Small intestine (tissue), 7 donors: ENCODE measurements at regions not wholly inside any gene's neighbourhood (a gene's known extent, or its start where the extent isn't known, plus 50 kb on each side); places are given as distances from the start of the nearest gene placed in this dataset.

Experiments used
- DNase-seq, 2 donors: peaks; one replicate each; pipeline versions ENCODE4 v3.0.0 to v3.0.0-alpha.2; 2013
- FAIRE-seq: peaks from 2 replicates; lab custom pipeline; 2012; peaks lifted over from hg19 to GRCh38; lab: Jason Lieb, UNC
- H3K27ac ChIP-seq, 3 donors: one replicate each; pipeline ENCODE4 v1.5.1; 2013; ENCODE audit warnings: low read length in 2 of 3, mild to moderate bottlenecking in 2 of 3, control low read depth in 1 of 3, inconsistent platforms in 1 of 3, low read depth in 1 of 3, moderate library complexity in 1 of 3
- H3K27me3 ChIP-seq, 3 donors: one replicate each; pipeline ENCODE4 v1.6.1; 2013; ENCODE audit warnings: low read length in 3 of 3, inconsistent platforms in 1 of 3; ENCODE audit not compliant: control insufficient read depth in 3 of 3, insufficient read depth in 3 of 3
- H3K36me3 ChIP-seq, 3 donors: one replicate each; pipeline ENCODE4 v1.6.1; 2013; ENCODE audit warnings: low read length in 3 of 3, inconsistent platforms in 1 of 3, low read depth in 1 of 3, mild to moderate bottlenecking in 1 of 3, moderate library complexity in 1 of 3; ENCODE audit not compliant: control insufficient read depth in 3 of 3, insufficient read depth in 2 of 3
- H3K4me1 ChIP-seq, 3 donors: one replicate each; pipeline ENCODE4 v1.6.1; 2013; ENCODE audit warnings: low read length in 2 of 3, inconsistent platforms in 1 of 3, low read depth in 1 of 3, mild to moderate bottlenecking in 1 of 3, moderate library complexity in 1 of 3; ENCODE audit not compliant: control insufficient read depth in 3 of 3, insufficient read depth in 2 of 3
- H3K4me3 ChIP-seq, 3 donors: one replicate each; pipeline ENCODE4 v1.5.1; 2013; ENCODE audit warnings: low read length in 3 of 3, control low read depth in 1 of 3, inconsistent platforms in 1 of 3, low read depth in 1 of 3, mild to moderate bottlenecking in 1 of 3, moderate library complexity in 1 of 3
- H3K9me3 ChIP-seq, 2 donors: one replicate each; pipeline ENCODE4 v1.6.1; 2013; ENCODE audit warnings: low read depth in 1 of 2, low read length in 1 of 2; ENCODE audit not compliant: control insufficient read depth in 2 of 2, insufficient read depth in 1 of 2
- WGBS, 3 donors: extraction: QIAGEN DNeasy Blood & Tissue Kit; methylation state at CpG; one replicate each; pipeline ENCODE4 v1.1.7; 2013; 5-methylcytosine and 5-hydroxymethylcytosine counted together
- donor health status: healthy with polysubstance abuse.
- donor health status: control.
- donor health status: control.
- donor health status: Bipolar disorder and iron deficiency.
- donor health status: healthy.

GRCh38 chr5:144698484-144698883, 527.8 kb downstream of the KCTD16 start:
- no peak overlapping the region for H3K4me3 ChIP-seq
- FAIRE-seq (no peak), DNase-seq (no peak)
- no peaks in the 10 kb centered on the region for H3K27me3 ChIP-seq
- H3K36me3 ChIP-seq: no peaks in the 10 kb centered on the region
- WGBS, 3 donors: 71 to 83% (median 79%) methylated on average over 2 of the region's 2 CpGs
- H3K4me1 ChIP-seq: no peaks in the 10 kb centered on the region
- no peak overlapping the region for H3K27ac ChIP-seq
- H3K9me3 ChIP-seq: no peaks in the 10 kb centered on the region

GRCh38 chr5:144697847-144698262, 527.2 kb downstream of the KCTD16 start:
- WGBS, 3 donors: 75 to 97% (median 93%) methylated on average over 1 of the region's 1 CpG
- Histone ChIP-seq H3K9me3 (no peaks in the 10 kb centered on the region), H3K4me3 (no peak overlapping the region), H3K27me3 (no peaks in the 10 kb centered on the region), H3K36me3 (no peaks in the 10 kb centered on the region), H3K27ac (no peak overlapping the region), H3K4me1 (no peaks in the 10 kb centered on the region)
- DNase-seq (no peak), FAIRE-seq (no peak)

- Histone ChIP-seq H3K4me3 (no peak overlapping the region), H3K36me3 (no peaks in the 10 kb centered on the region), H3K9me3 (peaks cover 0 to 2% of the 10 kb centered on the region in 2 donors), H3K27me3 (no peaks in the 10 kb centered on the region), H3K4me1 (no peaks in the 10 kb centered on the region), H3K27ac (no peak overlapping the region)
- 47 to 51% (median 49%) methylated on average over 3 of the region's 3 CpGs for WGBS, 3 donors
- DNase-seq (no peak), FAIRE-seq (no peak)
Measured at GRCh38 chr5:144691936-144692335, 521.3 kb downstream of the KCTD16 start.

- DNase-seq (no peak), FAIRE-seq (no peak)
- no peak overlapping the region for H3K27ac ChIP-seq
- H3K4me3 ChIP-seq: no peak overlapping the region
- WGBS, 3 donors: 78 to 82% (median 80%) methylated on average over 1 of the region's 1 CpG
- H3K9me3 ChIP-seq: peaks cover 0 to 2% of the 10 kb centered on the region in 2 donors
- H3K27me3 ChIP-seq: no peaks in the 10 kb centered on the region
- no peaks in the 10 kb centered on the region for H3K36me3 ChIP-seq
- H3K4me1 ChIP-seq: no peaks in the 10 kb centered on the region
Measured at GRCh38 chr5:144684899-144685298, 514.2 kb downstream of the KCTD16 start.

- Histone ChIP-seq H3K27me3 (no peaks in the 10 kb centered on the region), H3K4me3 (no peak overlapping the region), H3K4me1 (no peaks in the 10 kb centered on the region), H3K9me3 (no peaks in the 10 kb centered on the region), H3K27ac (no peak overlapping the region), H3K36me3 (no peaks in the 10 kb centered on the region)
- DNase-seq (no peak), FAIRE-seq (no peak)
- WGBS, 3 donors: 80 to 90% (median 83%) methylated on average over 1 of the region's 1 CpG
Measured at GRCh38 chr5:144680711-144681110, 510.0 kb downstream of the KCTD16 start.

- FAIRE-seq: no peak
- 89 to 90% (median 90%) methylated on average over 1 of the region's 1 CpG for WGBS, 3 donors
- DNase-seq: no peak
- H3K36me3 ChIP-seq: no peaks in the 10 kb centered on the region
- H3K4me1 ChIP-seq: no peaks in the 10 kb centered on the region
- H3K4me3 ChIP-seq: no peak overlapping the region
- H3K27me3 ChIP-seq: no peaks in the 10 kb centered on the region
- H3K9me3 ChIP-seq: no peaks in the 10 kb centered on the region
- no peak overlapping the region for H3K27ac ChIP-seq
Measured at GRCh38 chr5:144671066-144671465, 500.4 kb downstream of the KCTD16 start.

GRCh38 chr5:144659634-144660227, 489.1 kb downstream of the KCTD16 start:
- WGBS, 3 donors: 64 to 84% (median 73%) methylated on average over 2 of the region's 2 CpGs
- H3K36me3 ChIP-seq: no peaks in the 10 kb centered on the region
- DNase-seq: no peak
- no peak for FAIRE-seq
- no peak overlapping the region for H3K4me3 ChIP-seq
- H3K27me3 ChIP-seq: no peaks in the 10 kb centered on the region
- no peaks in the 10 kb centered on the region for H3K9me3 ChIP-seq
- H3K4me1 ChIP-seq: no peaks in the 10 kb centered on the region
- H3K27ac ChIP-seq: no peak overlapping the region

GRCh38 chr5:144644317-144644716, 473.6 kb downstream of the KCTD16 start:
- FAIRE-seq: no peak
- Histone ChIP-seq H3K36me3 (no peaks in the 10 kb centered on the region), H3K4me3 (no peak overlapping the region), H3K9me3 (no peaks in the 10 kb centered on the region), H3K4me1 (no peaks in the 10 kb centered on the region), H3K27me3 (no peaks in the 10 kb centered on the region), H3K27ac (no peak overlapping the region)
- WGBS, 3 donors: 77 to 88% (median 77%) methylated on average over 3 of the region's 3 CpGs
- DNase-seq: no peak

- FAIRE-seq (no peak), DNase-seq (no peak)
- 52 to 57% (median 56%) methylated on average over 2 of the region's 2 CpGs for WGBS, 3 donors
Measured at GRCh38 chr5:144638787-144639186, 468.1 kb downstream of the KCTD16 start.

More at GRCh38 chr5:144638787-144639186, 468.1 kb downstream of the KCTD16 start:
- Histone ChIP-seq H3K36me3 (no peaks in the 10 kb centered on the region), H3K4me3 (no peak overlapping the region), H3K27me3 (no peaks in the 10 kb centered on the region), H3K9me3 (no peaks in the 10 kb centered on the region), H3K27ac (no peak overlapping the region), H3K4me1 (no peaks in the 10 kb centered on the region)
